Fibroblast of gingiva (primary cell): ENCODE measurements at regions not wholly inside any gene's neighbourhood (a gene's known extent, or its start where the extent isn't known, plus 50 kb on each side); places are given as distances from the start of the nearest gene placed in this dataset.
"Not testable (repeated sequence)": the region's sequence is repeated elsewhere in the genome, so short reads cannot be mapped to it uniquely, and the experiment has no call there.

Experiments used
- DNase-seq: peaks from one replicate; pipeline ENCODE4 v3.0.0-alpha.2; 2011; ENCODE audit warnings: low read depth

- DNase-seq: not testable (repeated sequence)
Observed at GRCh38 chr12:88368077-88368476, 212.2 kb downstream of the KITLG start.

GRCh38 chr12:88371416-88372183 is 208.7 kb downstream of the KITLG start:
- peak; percentile 80 for DNase-seq

- no peak for DNase-seq
Observed at GRCh38 chr12:88375306-88376305, 204.7 kb downstream of the KITLG start.

GRCh38 chr12:88377973-88378372 is 202.3 kb downstream of the KITLG start:
- DNase-seq: no peak

GRCh38 chr12:88381466-88381865 is 198.8 kb downstream of the KITLG start:
- DNase-seq: no peak

- DNase-seq: no peak
Observed at GRCh38 chr12:88383405-88383804, 196.9 kb downstream of the KITLG start.

GRCh38 chr12:88388566-88389540 is 191.4 kb downstream of the KITLG start:
- peak; percentile 8 for DNase-seq

GRCh38 chr12:88390811-88391210 is 189.5 kb downstream of the KITLG start:
- DNase-seq: no peak

GRCh38 chr12:88391556-88391955 is 188.7 kb downstream of the KITLG start:
- DNase-seq: peak; percentile 95

GRCh38 chr12:88393017-88393767 is 187.1 kb downstream of the KITLG start:
- peak; percentile 17 for DNase-seq

- DNase-seq: peak; percentile 35
Observed at GRCh38 chr12:88398031-88398430, 182.2 kb downstream of the KITLG start.

GRCh38 chr12:88399811-88400210 is 180.5 kb downstream of the KITLG start:
- DNase-seq: no peak

- peak; percentile 27 for DNase-seq
Observed at GRCh38 chr12:88400302-88400701, 180.0 kb downstream of the KITLG start.

GRCh38 chr12:88401155-88401554 is 179.1 kb downstream of the KITLG start:
- DNase-seq: no peak

GRCh38 chr12:88406905-88407304 is 173.4 kb downstream of the KITLG start:
- DNase-seq: no peak

- DNase-seq: no peak
Observed at GRCh38 chr12:88408823-88409222, 171.4 kb downstream of the KITLG start.

- no peak for DNase-seq
Observed at GRCh38 chr12:88409257-88409656, 171.0 kb downstream of the KITLG start.

GRCh38 chr12:88411689-88412088 is 168.6 kb downstream of the KITLG start:
- peak; percentile 42 for DNase-seq

GRCh38 chr12:88413646-88414045 is 166.6 kb downstream of the KITLG start:
- DNase-seq: peak; percentile 77

GRCh38 chr12:88416155-88416554 is 164.1 kb downstream of the KITLG start:
- no peak for DNase-seq

- no peak for DNase-seq
Observed at GRCh38 chr12:88416786-88417185, 163.5 kb downstream of the KITLG start.
